ENCODE measurements at regions not wholly inside any gene's neighbourhood (a gene's known extent, or its start where the extent isn't known, plus 50 kb on each side); places are given as distances from the start of the nearest gene placed in this dataset.

DNA sequence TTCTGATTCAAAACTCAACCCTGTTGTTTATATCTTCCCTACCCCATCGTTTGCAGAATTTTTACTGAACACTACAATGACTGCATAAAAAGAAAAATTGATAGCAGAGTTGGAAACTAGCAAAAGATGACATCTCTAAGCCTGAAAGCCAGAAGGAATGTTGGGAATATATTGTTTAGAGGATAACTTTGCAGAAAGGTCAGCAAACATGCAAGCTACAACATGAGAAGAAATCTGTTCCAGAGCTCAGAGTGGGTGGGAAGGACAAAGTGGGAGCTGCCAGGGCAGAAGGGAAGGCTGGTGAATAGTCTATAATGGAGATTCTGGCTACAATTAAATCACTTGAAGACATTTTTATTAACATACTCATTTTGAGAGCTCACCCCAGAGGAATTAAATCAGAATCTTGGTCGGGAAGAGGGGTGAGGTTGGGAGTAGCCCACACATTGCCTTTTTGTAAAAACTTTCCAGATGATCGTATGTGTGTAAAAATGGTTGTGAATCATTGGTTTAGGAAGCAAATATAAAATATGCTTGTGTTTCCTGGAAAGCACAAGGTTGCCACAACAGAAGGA lies 574.8 kb downstream of the FLRT2 start:
- POLR2A ChIA-PET (ENCODE audit: unreplicated experiment) = no interaction called here

More for the DNA sequence above, 574.8 kb downstream of the FLRT2 start:
- H3K14ac ChIP-seq (replicated peaks; ENCODE audit: low read depth, low read length) = no peak overlapping the region
- H3K9ac ChIP-seq (ENCODE audit: low read depth, low read length) = no peak overlapping the region
- no peak overlapping the region for H2BK15ac ChIP-seq (ENCODE audit: low read depth, low read length)
- H3K18ac ChIP-seq (ENCODE audit: low read depth, low read length) = no peak overlapping the region
- H3K56ac ChIP-seq (ENCODE audit: extremely low read depth, insufficient read depth, low read length) = no peak overlapping the region
- intact Hi-C loops (cut with micrococcal nuclease) = no loop called here
- in situ Hi-C loops (cut with MboI; ENCODE audit: low sequenced_read_pairs) = no loop called here
- no peak for DNase-seq
- no peak overlapping the region for H3K27ac ChIP-seq (ENCODE audit: insufficient read depth, low read length)
- BruUV-seq (replicated peaks) = no TSS peak
- dilution Hi-C loops (cut with HindIII; ENCODE audit: low sequenced_read_pairs, unreplicated experiment) = no loop called here
- no peak overlapping the region for H2BK5ac ChIP-seq (ENCODE audit: low read depth, low read length, poor library complexity, severe bottlenecking)
- no peak overlapping the region for H3K4ac ChIP-seq (ENCODE audit: low read depth, low read length)
- H3K36me3 ChIP-seq (ENCODE audit: control insufficient read depth, insufficient read depth, low read length) = no peaks in the 10 kb centered on the region
- no peak overlapping the region for H3K23ac ChIP-seq (ENCODE audit: low read depth, low read length)
- H2AK5ac ChIP-seq (ENCODE audit: low read depth, low read length) = no peak overlapping the region
- H2AFZ ChIP-seq (replicated peaks; ENCODE audit: low read length, poor library complexity) = no peak overlapping the region
- no peak overlapping the region for H4K91ac ChIP-seq (ENCODE audit: insufficient read depth, low read depth, low read length)
- no CpG with 5 or more reads among the region's 3 CpGs for WGBS, 2 experiments (ENCODE audit: extremely low coverage in 2 of 2, insufficient read length in 1 of 2)
- no peak overlapping the region for H4K5ac ChIP-seq (ENCODE audit: low read depth, low read length)
- H4K8ac ChIP-seq (ENCODE audit: low read depth in 2 of 2, low read length in 2 of 2) = no peak overlapping the region
- H4K20me1 ChIP-seq (ENCODE audit: insufficient read depth, low read length) = no peaks in the 10 kb centered on the region
- no peaks in the 10 kb centered on the region for H3K4me1 ChIP-seq (ENCODE audit: control insufficient read depth, insufficient read depth, low read length)
- no peak overlapping the region for H2AK9ac ChIP-seq (replicated peaks; ENCODE audit: low read depth, low read length, poor library complexity)
- H3K79me1 ChIP-seq (ENCODE audit: low read depth in 1 of 2, low read length in 2 of 2) = no peaks in the 10 kb centered on the region
- H2BK20ac ChIP-seq (ENCODE audit: low read depth, low read length) = no peak overlapping the region
- no peak overlapping the region for H2BK120ac ChIP-seq (ENCODE audit: low read depth, low read length)
- H3K4me2 ChIP-seq (ENCODE audit: low read depth, low read length) = no peak overlapping the region
- H3K9me1 ChIP-seq (ENCODE audit: insufficient read depth, low read length) = no peaks in the 10 kb centered on the region
- CTCF ChIA-PET = interaction anchor here (0.6 kb wide), 1 partner anchor 715 kb away, joined by 3 read pairs; no protein-coding TSS in a partner anchor
- TF ChIP-seq FOS (IDR thresholded peaks at IDR 0.05; ENCODE audit: low read depth, low read length) = no peak
- TF ChIP-seq BHLHE40 (IDR thresholded peaks at IDR 0.05; ENCODE audit: low read depth, low read length) = no peak
- H3K4me3 ChIP-seq (ENCODE audit: insufficient read depth, low read depth, low read length) = no peak overlapping the region
- no peaks in the 10 kb centered on the region for H3K9me3 ChIP-seq (ENCODE audit: control insufficient read depth, insufficient read depth, low read length)
- H3K27me3 ChIP-seq (ENCODE audit: control insufficient read depth, insufficient read depth, low read length) = no peaks in the 10 kb centered on the region
- ATAC-seq (ENCODE audit: low read depth) = no peak

All from IMR-90 (cell line).